ENCODE measurements at regions not wholly inside any gene's neighbourhood (a gene's known extent, or its start where the extent isn't known, plus 50 kb on each side); places are given as distances from the start of the nearest gene placed in this dataset.

DNA sequence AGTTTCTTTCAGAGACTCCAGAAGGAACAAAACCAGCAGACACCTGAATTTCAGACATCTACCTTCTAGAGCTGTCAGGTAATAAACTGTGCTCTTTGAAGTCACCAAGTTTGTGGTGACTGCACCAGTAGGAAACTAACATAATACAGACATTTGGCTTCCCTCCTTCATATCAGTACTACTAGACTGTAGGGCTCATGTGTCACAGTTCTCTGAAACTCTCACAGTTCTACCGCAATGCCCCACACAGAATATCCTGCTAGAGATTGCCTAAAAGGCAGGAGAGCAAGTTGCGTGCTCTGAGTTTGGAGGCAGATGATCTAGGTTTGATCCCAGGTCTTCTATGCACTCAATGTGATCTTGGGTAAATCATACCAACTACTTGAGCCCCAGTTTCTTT, 205.0 kb upstream of the LRFN2 start:
- TF ChIP-seq, protein P1, sequence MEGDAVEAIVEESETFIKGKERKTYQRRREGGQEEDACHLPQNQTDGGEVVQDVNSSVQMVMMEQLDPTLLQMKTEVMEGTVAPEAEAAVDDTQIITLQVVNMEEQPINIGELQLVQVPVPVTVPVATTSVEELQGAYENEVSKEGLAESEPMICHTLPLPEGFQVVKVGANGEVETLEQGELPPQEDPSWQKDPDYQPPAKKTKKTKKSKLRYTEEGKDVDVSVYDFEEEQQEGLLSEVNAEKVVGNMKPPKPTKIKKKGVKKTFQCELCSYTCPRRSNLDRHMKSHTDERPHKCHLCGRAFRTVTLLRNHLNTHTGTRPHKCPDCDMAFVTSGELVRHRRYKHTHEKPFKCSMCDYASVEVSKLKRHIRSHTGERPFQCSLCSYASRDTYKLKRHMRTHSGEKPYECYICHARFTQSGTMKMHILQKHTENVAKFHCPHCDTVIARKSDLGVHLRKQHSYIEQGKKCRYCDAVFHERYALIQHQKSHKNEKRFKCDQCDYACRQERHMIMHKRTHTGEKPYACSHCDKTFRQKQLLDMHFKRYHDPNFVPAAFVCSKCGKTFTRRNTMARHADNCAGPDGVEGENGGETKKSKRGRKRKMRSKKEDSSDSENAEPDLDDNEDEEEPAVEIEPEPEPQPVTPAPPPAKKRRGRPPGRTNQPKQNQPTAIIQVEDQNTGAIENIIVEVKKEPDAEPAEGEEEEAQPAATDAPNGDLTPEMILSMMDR (IDR thresholded peaks at IDR 0.05; ENCODE audit: insufficient read depth, missing control alignments): no peak
- DNase-seq (ENCODE audit: insufficient read length, low spot score): no peak
- FAIRE-seq: no peak

DNA sequence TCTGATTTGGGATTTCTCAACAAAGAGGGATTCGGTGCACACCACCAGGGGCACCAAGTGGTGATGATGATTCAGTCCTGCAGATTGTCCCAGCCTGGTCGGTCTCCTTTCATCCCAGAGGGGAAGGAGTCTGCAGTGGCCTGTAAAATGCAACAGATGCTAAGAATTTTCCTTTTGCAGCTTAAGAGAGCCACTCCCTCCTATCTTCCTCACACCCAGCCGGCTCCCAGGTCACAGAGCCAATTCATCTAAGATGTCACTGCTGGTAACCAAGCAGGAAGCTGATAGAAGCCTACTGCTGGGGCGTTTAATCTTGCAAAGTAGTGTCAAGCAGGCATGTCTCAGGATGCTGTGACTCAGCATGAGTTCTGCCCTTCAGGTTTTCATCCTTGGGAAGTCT, 203.8 kb upstream of the LRFN2 start:
- DNase-seq (ENCODE audit: insufficient read length, low spot score): no peak
- no peak for FAIRE-seq
- TF ChIP-seq, protein P1 (IDR thresholded peaks at IDR 0.05; ENCODE audit: insufficient read depth, missing control alignments): no peak

DNA sequence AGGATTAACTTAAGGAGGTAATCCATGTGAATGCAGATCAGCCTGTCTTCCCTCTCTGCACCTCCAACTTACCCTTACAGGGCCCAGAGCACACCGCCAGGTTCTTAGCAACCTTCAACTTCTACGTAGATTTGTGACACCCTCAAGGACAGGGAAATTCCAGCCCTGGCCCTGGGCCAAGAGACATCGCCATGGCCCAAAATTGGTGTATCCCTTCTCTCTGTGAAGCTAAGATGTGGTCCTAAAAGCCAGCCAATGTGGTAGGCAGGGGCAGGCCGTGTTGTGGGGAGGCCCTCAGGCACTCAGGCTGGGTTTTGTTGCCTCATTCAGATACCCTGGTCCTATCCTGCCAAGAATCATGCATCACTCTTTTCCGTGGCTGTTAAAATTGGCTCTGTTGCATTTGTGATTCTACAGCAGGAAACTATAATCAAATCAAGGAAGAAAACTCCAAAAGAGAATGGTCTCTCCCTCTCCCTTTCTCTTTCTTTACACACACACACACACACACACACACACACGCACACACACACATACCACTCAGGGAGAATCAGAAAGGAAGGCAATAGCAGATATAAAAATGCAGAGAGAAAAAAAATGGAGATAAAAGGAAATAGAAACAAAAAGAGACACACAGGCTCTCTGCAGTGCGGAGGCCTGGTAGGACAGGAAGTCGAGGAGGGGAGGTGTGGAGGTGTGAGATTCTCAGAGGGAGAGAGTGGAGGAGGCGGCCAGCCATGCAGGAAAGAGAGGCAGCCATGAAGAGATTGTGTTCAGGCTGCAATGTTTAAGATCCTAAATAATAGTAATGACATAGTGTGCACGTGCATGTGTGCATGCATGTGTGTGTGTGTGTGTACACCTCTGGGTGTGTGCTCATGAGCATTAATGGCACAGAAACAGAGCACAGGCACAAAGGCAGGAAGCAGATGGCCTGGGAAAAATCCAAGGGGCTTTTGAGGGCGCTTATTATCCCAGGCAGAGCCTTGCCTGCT, 201.8 kb upstream of the LRFN2 start:
- FAIRE-seq (peak; percentile 11), DNase-seq (ENCODE audit: insufficient read length, low spot score) (no peak)
- TF ChIP-seq, protein P1 (IDR thresholded peaks at IDR 0.05; ENCODE audit: insufficient read depth, missing control alignments): no peak

DNA sequence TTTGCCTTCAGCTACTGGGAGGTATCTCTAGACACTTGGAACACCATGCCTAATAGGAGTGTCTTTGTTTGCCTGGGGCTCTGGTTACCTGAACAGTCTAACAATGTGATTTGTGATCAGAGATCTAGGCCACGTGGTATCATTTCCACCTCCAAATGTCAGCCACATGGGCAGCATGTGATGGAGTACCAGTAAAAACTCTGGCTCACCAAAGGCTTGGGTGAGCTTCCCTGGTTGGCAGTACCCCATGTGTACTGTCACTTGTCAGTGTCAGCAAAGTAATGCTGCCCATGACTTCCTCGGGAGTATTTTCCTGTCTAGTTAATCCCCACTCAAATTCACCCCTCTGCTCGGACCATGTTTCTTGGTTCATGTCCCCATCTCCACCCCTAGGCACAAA, 195.2 kb upstream of the LRFN2 start:
- no peak for DNase-seq (ENCODE audit: insufficient read length, low spot score)
- FAIRE-seq: no peak

DNA sequence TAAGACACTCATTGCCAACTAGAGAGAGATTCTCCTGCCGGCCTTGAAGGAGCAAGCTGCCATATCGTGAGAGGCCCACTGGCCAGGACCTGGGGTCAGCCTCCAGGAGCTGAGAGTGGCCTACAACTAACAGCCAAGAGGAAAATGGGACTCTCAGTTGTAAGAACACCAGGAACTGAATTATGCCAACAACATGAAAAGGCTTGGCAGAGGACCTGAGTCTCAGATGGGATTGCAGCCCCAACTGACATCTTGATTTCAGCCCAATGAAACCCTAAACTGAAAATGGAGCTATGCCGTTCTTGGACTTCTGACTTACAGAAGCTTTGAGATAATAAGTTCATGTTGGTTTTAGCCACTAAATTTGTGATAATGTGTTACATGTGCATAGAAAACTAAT, 193.5 kb upstream of the LRFN2 start:
- DNase-seq (ENCODE audit: insufficient read length, low spot score) (no peak), FAIRE-seq (no peak)
- TF ChIP-seq, protein P1 (IDR thresholded peaks at IDR 0.05; ENCODE audit: insufficient read depth, missing control alignments): no peak

More for the DNA sequence above, 195.2 kb upstream of the LRFN2 start:
- TF ChIP-seq, protein P1 (IDR thresholded peaks at IDR 0.05; ENCODE audit: insufficient read depth, missing control alignments): no peak

DNA sequence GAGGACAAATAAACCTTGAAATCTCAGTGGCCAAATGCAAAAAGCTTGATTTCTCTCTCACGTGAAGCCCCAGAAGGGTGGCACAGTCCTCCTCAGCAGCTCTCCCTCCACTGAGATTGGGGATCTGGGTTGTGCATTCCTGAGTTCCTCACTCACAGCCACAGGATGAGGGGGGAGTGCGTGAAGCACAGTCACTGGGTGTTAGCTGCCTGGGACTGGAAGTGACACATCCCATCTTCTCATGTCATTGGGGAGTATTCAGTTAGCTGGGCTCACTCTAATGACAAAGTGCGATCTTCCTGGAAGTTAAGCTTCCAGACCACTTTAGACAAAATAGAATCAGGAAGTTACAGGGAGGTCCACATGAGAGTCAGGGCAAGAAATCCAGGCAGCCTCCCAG, 192.2 kb upstream of the LRFN2 start:
- FAIRE-seq (no peak), DNase-seq (ENCODE audit: insufficient read length, low spot score) (no peak)
- TF ChIP-seq, protein P1 (IDR thresholded peaks at IDR 0.05; ENCODE audit: insufficient read depth, missing control alignments): no peak

DNA sequence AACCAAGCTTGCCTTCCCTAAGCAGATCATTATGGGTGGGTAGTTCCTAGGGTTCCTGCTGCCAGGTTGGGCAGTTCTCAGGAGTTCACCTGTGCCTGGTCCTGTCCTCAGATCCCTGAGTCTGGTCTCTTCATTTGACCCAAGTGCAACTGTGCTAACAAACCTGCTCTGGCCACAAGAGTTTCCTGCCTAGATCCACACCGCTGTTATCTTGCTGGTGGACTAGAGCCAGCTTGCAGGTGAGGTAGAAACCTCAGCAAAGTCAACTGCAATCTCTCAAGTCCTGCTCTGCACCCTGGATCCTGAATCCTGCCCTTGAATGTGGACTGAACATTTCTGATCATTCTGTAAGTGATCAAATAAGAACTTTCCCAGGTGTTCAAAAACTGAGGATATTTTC, 191.8 kb upstream of the LRFN2 start:
- TF ChIP-seq, protein P1 (IDR thresholded peaks at IDR 0.05; ENCODE audit: insufficient read depth, missing control alignments): no peak
- DNase-seq (ENCODE audit: insufficient read length, low spot score): no peak
- FAIRE-seq: no peak
